ENCODE measurements at regions not wholly inside any gene's neighbourhood (a gene's known extent, or its start where the extent isn't known, plus 50 kb on each side); places are given as distances from the start of the nearest gene placed in this dataset.
A peak's percentile ranks its signal among the peaks of the same experiment; 100 is the strongest.

- Histone ChIP-seq H3K27me3 (no peaks in the 10 kb centered on the region), H3K9me3 (no peaks in the 10 kb centered on the region), H3K36me3 (no peaks in the 10 kb centered on the region), H3K4me3 (no peak overlapping the region), H3K4me1 (peaks cover 11% of the 10 kb centered on the region), H3K27ac (no peak overlapping the region)
- no peak for TF ChIP-seq POLR2AphosphoS5 (IDR thresholded peaks at IDR 0.05; ENCODE audit: insufficient read depth in 1 of 2, low read depth in 1 of 2)
- no peak for TF ChIP-seq CTCF (IDR thresholded peaks at IDR 0.05)
- no peak for TF ChIP-seq POLR2A (IDR thresholded peaks at IDR 0.05)
- DNase-seq (ENCODE audit: extremely low spot score in 2 of 2), result no peak
- intact Hi-C loops (cut with DNase I), result no loop called here
Observed at GRCh38 chr9:515665-516064, 301.0 kb downstream of the DOCK8 start.

GRCh38 chr9:517993-518392 lies 303.3 kb downstream of the DOCK8 start:
- no peak for DNase-seq (ENCODE audit: extremely low spot score in 2 of 2)
- no peak for TF ChIP-seq POLR2A (IDR thresholded peaks at IDR 0.05)
- TF ChIP-seq POLR2AphosphoS5 (IDR thresholded peaks at IDR 0.05; ENCODE audit: insufficient read depth in 1 of 2, low read depth in 1 of 2), result peak in 1 of 2 donors; percentile 55

GRCh38 chr9:518540-518939 lies 303.9 kb downstream of the DOCK8 start:
- H3K9me3 ChIP-seq, result no peaks in the 10 kb centered on the region
- H3K36me3 ChIP-seq, result no peaks in the 10 kb centered on the region
- H3K27me3 ChIP-seq, result no peaks in the 10 kb centered on the region
- DNase-seq (ENCODE audit: extremely low spot score in 2 of 2), result no peak
- TF ChIP-seq POLR2AphosphoS5 (IDR thresholded peaks at IDR 0.05; ENCODE audit: insufficient read depth in 1 of 2, low read depth in 1 of 2) (no peak), CTCF (IDR thresholded peaks at IDR 0.05) (no peak), POLR2A (IDR thresholded peaks at IDR 0.05) (no peak)
- H3K4me3 ChIP-seq, result no peak overlapping the region
- intact Hi-C loops (cut with DNase I), result no loop called here
- H3K27ac ChIP-seq, result no peak overlapping the region
- peaks cover 11% of the 10 kb centered on the region for H3K4me1 ChIP-seq

More at GRCh38 chr9:517993-518392, 303.3 kb downstream of the DOCK8 start:
- no peak overlapping the region for H3K4me3 ChIP-seq
- H3K36me3 ChIP-seq, result no peaks in the 10 kb centered on the region
- no peak overlapping the region for H3K27ac ChIP-seq
- no peaks in the 10 kb centered on the region for H3K9me3 ChIP-seq
- H3K27me3 ChIP-seq, result no peaks in the 10 kb centered on the region
- intact Hi-C loops (cut with DNase I), result no loop called here
- H3K4me1 ChIP-seq, result peaks cover 11% of the 10 kb centered on the region

- H3K36me3 ChIP-seq, result no peaks in the 10 kb centered on the region
- no peak overlapping the region for H3K4me3 ChIP-seq
- TF ChIP-seq POLR2AphosphoS5 (IDR thresholded peaks at IDR 0.05; ENCODE audit: insufficient read depth in 1 of 2, low read depth in 1 of 2) (no peak), CTCF (IDR thresholded peaks at IDR 0.05) (no peak), POLR2A (IDR thresholded peaks at IDR 0.05) (no peak)
- H3K27me3 ChIP-seq, result no peaks in the 10 kb centered on the region
- H3K4me1 ChIP-seq, result peaks cover 15% of the 10 kb centered on the region
- H3K27ac ChIP-seq, result no peak overlapping the region
- intact Hi-C loops (cut with DNase I), result no loop called here
- no peaks in the 10 kb centered on the region for H3K9me3 ChIP-seq
- DNase-seq (ENCODE audit: extremely low spot score in 2 of 2), result no peak
Observed at GRCh38 chr9:519579-519978, 304.9 kb downstream of the DOCK8 start.

- Histone ChIP-seq H3K27ac (no peak overlapping the region), H3K4me3 (no peak overlapping the region), H3K4me1 (peaks cover 19% of the 10 kb centered on the region), H3K9me3 (no peaks in the 10 kb centered on the region), H3K36me3 (no peaks in the 10 kb centered on the region), H3K27me3 (no peaks in the 10 kb centered on the region)
- TF ChIP-seq POLR2AphosphoS5 (IDR thresholded peaks at IDR 0.05; ENCODE audit: insufficient read depth in 1 of 2, low read depth in 1 of 2), result no peak
- no peak for TF ChIP-seq POLR2A (IDR thresholded peaks at IDR 0.05)
- no peak for TF ChIP-seq CTCF (IDR thresholded peaks at IDR 0.05)
- intact Hi-C loops (cut with DNase I), result no loop called here
- DNase-seq (ENCODE audit: extremely low spot score in 2 of 2), result no peak
Observed at GRCh38 chr9:520302-520701, 305.6 kb downstream of the DOCK8 start.
